MM.1S (cell line): ENCODE measurements at regions not wholly inside any gene's neighbourhood (a gene's known extent, or its start where the extent isn't known, plus 50 kb on each side); places are given as distances from the start of the nearest gene placed in this dataset.

Experiments used
- DNase-seq: peaks from one replicate; pipeline ENCODE4 v3.0.0-alpha.2; 2015
- H2AFZ ChIP-seq: fragments of 300-600 bp; sonication (generic); 2 replicates; pipeline ENCODE4 v1.6.0; 2016; ENCODE audit warnings: antibody characterized with exemption, low read length
- H3F3A ChIP-seq: fragments of 300-600 bp; sonication (generic); 2 replicates; pipeline ENCODE4 v1.6.1; 2016; ENCODE audit warnings: mild to moderate bottlenecking, antibody characterized with exemption, low read length, moderate library complexity, mixed read lengths; ENCODE audit not compliant: insufficient read depth
- H3K27ac ChIP-seq: fragments of 300-600 bp; sonication (generic); 2 replicates; pipeline ENCODE4 v1.5.1; 2016; ENCODE audit warnings: mild to moderate bottlenecking, low read length
- H3K27me3 ChIP-seq: fragments of 300-600 bp; sonication (generic); replicated peaks from 2 replicates; pipeline ENCODE4 v1.6.0; 2016; ENCODE audit warnings: low read length; ENCODE audit not compliant: insufficient read depth
- H3K36me3 ChIP-seq: fragments of 300-600 bp; sonication (generic); replicated peaks from 2 replicates; pipeline ENCODE4 v1.6.1; 2016; ENCODE audit warnings: mild to moderate bottlenecking, low read length, mixed read lengths; ENCODE audit not compliant: insufficient read depth
- H3K4me1 ChIP-seq: fragments of 300-600 bp; sonication (generic); 2 replicates; pipeline ENCODE4 v1.6.1; 2016; ENCODE audit warnings: low read length, mixed read lengths
- H3K4me2 ChIP-seq: fragments of 300-600 bp; sonication (generic); 2 replicates; pipeline ENCODE4 v1.6.0; 2016; ENCODE audit warnings: low read depth, low read length
- H3K4me3 ChIP-seq: fragments of 300-600 bp; sonication (generic); 2 replicates; pipeline ENCODE4 v1.5.1; 2016; ENCODE audit warnings: low read length, mixed read lengths
- H3K79me2 ChIP-seq: fragments of 300-600 bp; sonication (generic); 2 replicates; pipeline ENCODE4 v1.6.1; 2016; ENCODE audit warnings: mixed run types, low read length, mixed read lengths
- H3K9ac ChIP-seq: fragments of 300-600 bp; sonication (generic); 2 replicates; pipeline ENCODE4 v1.6.1; 2016; ENCODE audit warnings: low read length, mixed read lengths
- H3K9me2 ChIP-seq: fragments of 300-600 bp; sonication (generic); replicated peaks from 2 replicates; pipeline ENCODE4 v1.6.1; 2016; ENCODE audit warnings: mild to moderate bottlenecking, low read length, mixed read lengths; ENCODE audit not compliant: insufficient read depth
- H3K9me3 ChIP-seq: fragments of 300-600 bp; sonication (generic); replicated peaks from 2 replicates; pipeline ENCODE4 v1.6.1; 2016; ENCODE audit warnings: mild to moderate bottlenecking, low read length, mixed read lengths; ENCODE audit not compliant: insufficient read depth
- H4K20me1 ChIP-seq: fragments of 300-600 bp; sonication (generic); 2 replicates; pipeline ENCODE4 v1.6.1; 2016; ENCODE audit warnings: mild to moderate bottlenecking, low read length, moderate library complexity, mixed read lengths; ENCODE audit not compliant: insufficient read depth
- CTCF ChIP-seq: fragments of 300-600 bp; sonication (generic); IDR thresholded peaks from 2 replicates; pipeline ENCODE4 v1.5.1; 2016; ENCODE audit warnings: antibody characterized with exemption, low read length, mixed read lengths
- EZH2 ChIP-seq: fragments of 300-600 bp; sonication (generic); optimal IDR thresholded peaks from 2 replicates; pipeline ENCODE3; 2017; ENCODE audit warnings: low read depth, mild to moderate bottlenecking, antibody characterized with exemption, low read length, mixed read lengths
- EZH2phosphoT487 ChIP-seq: fragments of 300-600 bp; sonication (generic); IDR thresholded peaks from 2 replicates; pipeline ENCODE4 v1.6.1; 2018; ENCODE audit warnings: antibody characterized with exemption, low read length

GRCh38 chr21:26732432-26733221 is 112.6 kb downstream of the ADAMTS1 start:
- no peak overlapping the region for H3K9ac ChIP-seq
- no peaks in the 10 kb centered on the region for H3K79me2 ChIP-seq
- H3K36me3 ChIP-seq: no peaks in the 10 kb centered on the region
- no peak overlapping the region for H2AFZ ChIP-seq
- no peaks in the 10 kb centered on the region for H3F3A ChIP-seq
- H3K4me3 ChIP-seq: no peak overlapping the region
- H3K4me1 ChIP-seq: no peaks in the 10 kb centered on the region
- no peaks in the 10 kb centered on the region for H3K9me2 ChIP-seq
- no peak overlapping the region for H3K4me2 ChIP-seq
- no peak overlapping the region for H3K27ac ChIP-seq
- H3K27me3 ChIP-seq: no peaks in the 10 kb centered on the region
- TF ChIP-seq EZH2phosphoT487 (no peak), EZH2 (no peak), CTCF (peak; percentile 31)
- H4K20me1 ChIP-seq: no peaks in the 10 kb centered on the region
- DNase-seq: no peak
- no peaks in the 10 kb centered on the region for H3K9me3 ChIP-seq

GRCh38 chr21:26719750-26720149 is 125.5 kb downstream of the ADAMTS1 start:
- Histone ChIP-seq H3K27me3 (no peaks in the 10 kb centered on the region), H3K36me3 (no peaks in the 10 kb centered on the region), H3K9me3 (no peaks in the 10 kb centered on the region), H3K79me2 (no peaks in the 10 kb centered on the region), H3K4me2 (no peak overlapping the region), H3F3A (no peaks in the 10 kb centered on the region), H3K9ac (no peak overlapping the region), H3K9me2 (no peaks in the 10 kb centered on the region), H3K4me3 (no peak overlapping the region), H3K4me1 (no peaks in the 10 kb centered on the region), H3K27ac (no peak overlapping the region), H2AFZ (no peak overlapping the region), H4K20me1 (no peaks in the 10 kb centered on the region)
- TF ChIP-seq EZH2 (no peak), CTCF (no peak), EZH2phosphoT487 (no peak)
- no peak for DNase-seq

- TF ChIP-seq CTCF: peak; percentile 51
- TF ChIP-seq EZH2: no peak
- no peaks in the 10 kb centered on the region for H3K27me3 ChIP-seq
- H2AFZ ChIP-seq: no peak overlapping the region
- no peak overlapping the region for H3K9ac ChIP-seq
- no peak overlapping the region for H3K27ac ChIP-seq
- no peaks in the 10 kb centered on the region for H4K20me1 ChIP-seq
- H3K79me2 ChIP-seq: no peaks in the 10 kb centered on the region
- peak; percentile 27 for DNase-seq
- H3K9me2 ChIP-seq: no peaks in the 10 kb centered on the region
- H3K4me2 ChIP-seq: no peak overlapping the region
- no peaks in the 10 kb centered on the region for H3K4me1 ChIP-seq
- H3F3A ChIP-seq: no peaks in the 10 kb centered on the region
- H3K4me3 ChIP-seq: no peak overlapping the region
- no peaks in the 10 kb centered on the region for H3K36me3 ChIP-seq
- H3K9me3 ChIP-seq: no peaks in the 10 kb centered on the region
Measured at GRCh38 chr21:26717146-26717739, 128.0 kb downstream of the ADAMTS1 start.
